Spleen (tissue), 7 donors: ENCODE measurements at regions not wholly inside any gene's neighbourhood (a gene's known extent, or its start where the extent isn't known, plus 50 kb on each side); places are given as distances from the start of the nearest gene placed in this dataset.

Experiments used
- CTCF ChIP-seq, 11 experiments: fragments of 200-600 bp in 7 of 11; fragments of 450-650 bp in 4 of 11; sonication (generic) in 4 of 11; IDR thresholded peaks in 8 of 11; conservative IDR thresholded peaks in 3 of 11; 1 replicate in 7 of 11; 2 replicates in 4 of 11; pipeline versions ENCODE4 v1.4.0 to v1.8.0; 2016 to 2021; ENCODE audit warnings: antibody characterized with exemption in 11 of 11, inconsistent platforms in 4 of 11, mild to moderate bottlenecking in 1 of 11
- POLR2A ChIP-seq, 3 donors: fragments of 450-650 bp; IDR thresholded peaks; one replicate each; pipeline ENCODE4 v1.5.1; 2017; ENCODE audit warnings: antibody characterized with exemption in 3 of 3, mild to moderate bottlenecking in 1 of 3
- POLR2AphosphoS5 ChIP-seq, 3 donors: sonication (generic); formaldehyde crosslinking; IDR thresholded peaks; one replicate each; pipeline ENCODE4 v1.5.1; 2017; ENCODE audit warnings: antibody characterized with exemption in 3 of 3
- donor health status: DM: no; HTN: no; CAD: no; lungs with moderate emphysema.
- donor health status: DM: no; HTN: no; CAD: no.
- donor health status: DM: no; HTN: no; CAD: no.

- no peak for TF ChIP-seq CTCF (IDR thresholded peaks at IDR 0.05 in 8 of 11, conservative IDR thresholded peaks at IDR 0.05 in 3 of 11)
- TF ChIP-seq POLR2A (IDR thresholded peaks at IDR 0.05): no peak
- no peak for TF ChIP-seq POLR2AphosphoS5 (IDR thresholded peaks at IDR 0.05)
These were observed 123.7 kb upstream of the FAM20C start for GRCh38 chr7:68629-69028.
